Esophagus squamous epithelium (tissue), 4 donors: ENCODE measurements at regions not wholly inside any gene's neighbourhood (a gene's known extent, or its start where the extent isn't known, plus 50 kb on each side); places are given as distances from the start of the nearest gene placed in this dataset.

Source experiments
- CTCF ChIP-seq, 6 experiments: fragments of 450-650 bp in 4 of 6; fragments of 200-600 bp in 2 of 6; sonication (generic) in 2 of 6; IDR thresholded peaks; one replicate each; pipeline ENCODE4 v1.5.1; 2016 to 2019; ENCODE audit warnings: antibody characterized with exemption in 6 of 6, mild to moderate bottlenecking in 4 of 6, moderate library complexity in 4 of 6
- POLR2A ChIP-seq, 4 donors: fragments of 450-650 bp; IDR thresholded peaks; one replicate each; pipeline ENCODE4 v1.6.1; 2017; ENCODE audit warnings: antibody characterized with exemption in 4 of 4, mild to moderate bottlenecking in 4 of 4, moderate library complexity in 3 of 4

- no peak for TF ChIP-seq CTCF (IDR thresholded peaks at IDR 0.05)
- no peak for TF ChIP-seq POLR2A (IDR thresholded peaks at IDR 0.05)
These were observed 301.1 kb upstream of the NRIP1 start for GRCh38 chr21:15365751-15366392.
